Large intestine (tissue), 3 donors: ENCODE measurements at regions not wholly inside any gene's neighbourhood (a gene's known extent, or its start where the extent isn't known, plus 50 kb on each side); places are given as distances from the start of the nearest gene placed in this dataset.
"Not testable (repeated sequence)": the region's sequence is repeated elsewhere in the genome, so short reads cannot be mapped to it uniquely, and the experiment has no call there.

ENCODE experiments used
- DNase-seq, 2 donors: peaks; one replicate each; pipeline versions ENCODE4 v3.0.0 to v3.0.0-alpha.2; 2013
- H3K27ac ChIP-seq: one replicate; pipeline ENCODE4 v1.5.1; 2013; ENCODE audit warnings: low read length
- H3K27me3 ChIP-seq: 2 replicates; pipeline ENCODE4 v1.6.1; 2013; ENCODE audit warnings: low read length; ENCODE audit not compliant: control insufficient read depth, insufficient read depth
- H3K36me3 ChIP-seq: 2 replicates; pipeline ENCODE4 v1.6.1; 2013; ENCODE audit warnings: low read length; ENCODE audit not compliant: control insufficient read depth, insufficient read depth
- H3K4me1 ChIP-seq: one replicate; pipeline ENCODE4 v1.6.1; 2013; ENCODE audit warnings: low read length; ENCODE audit not compliant: control insufficient read depth, insufficient read depth
- H3K4me3 ChIP-seq: one replicate; pipeline ENCODE4 v1.5.1; 2013; ENCODE audit warnings: low read length
- H3K9me3 ChIP-seq: one replicate; pipeline ENCODE4 v1.6.1; 2013; ENCODE audit warnings: mild to moderate bottlenecking, low read depth, low read length, moderate library complexity; ENCODE audit not compliant: control insufficient read depth
- WGBS: methylation state at CpG from one replicate; pipeline ENCODE4 v1.1.5; 2013; ENCODE audit warnings: low lambda C conversion rate; ENCODE audit not compliant: insufficient coverage; 5-methylcytosine and 5-hydroxymethylcytosine counted together

DNA sequence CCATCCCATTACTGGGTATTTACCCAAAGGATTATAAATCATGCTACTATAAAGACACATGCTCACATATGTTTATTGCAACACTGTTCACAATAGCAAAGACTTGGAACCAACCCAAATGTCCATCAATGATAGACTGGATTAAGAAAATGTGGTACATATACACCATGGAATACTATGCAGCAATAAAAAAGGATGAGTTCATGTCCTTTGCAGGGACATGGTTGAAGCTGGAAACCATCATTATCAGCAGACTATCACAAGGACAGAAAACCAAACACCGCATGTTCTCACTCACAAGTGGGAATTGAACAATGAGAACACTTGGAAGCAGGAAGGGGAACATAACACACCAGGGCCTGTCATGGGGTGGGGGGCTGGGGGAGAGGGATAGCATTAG lies 249.6 kb upstream of the RASGRP1 start:
- WGBS, result no CpG with 5 or more reads among the region's 1 CpG

DNA sequence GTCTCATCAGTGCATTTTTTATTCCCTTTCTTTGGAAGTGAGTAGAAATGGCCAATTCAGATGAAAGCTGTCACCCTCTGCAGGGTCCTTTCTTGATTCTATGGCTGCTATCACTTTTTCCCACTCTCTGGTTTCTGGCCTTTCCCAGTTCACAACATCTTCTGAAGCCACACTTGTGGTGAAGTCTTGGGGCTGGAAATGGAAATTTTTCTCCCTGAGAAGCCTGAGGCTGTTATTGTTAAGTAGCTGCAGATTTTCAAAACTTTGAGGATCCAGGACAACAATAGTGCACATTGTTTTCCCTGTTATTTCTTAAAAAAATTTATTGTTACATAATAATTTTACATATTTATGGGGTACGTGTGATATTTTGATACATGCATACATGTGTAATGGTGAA lies 250.3 kb upstream of the RASGRP1 start:
- no peaks in the 10 kb centered on the region for H3K36me3 ChIP-seq
- H3K9me3 ChIP-seq, result no peaks in the 10 kb centered on the region
- DNase-seq, result no peak
- H3K27me3 ChIP-seq, result no peaks in the 10 kb centered on the region
- no peaks in the 10 kb centered on the region for H3K4me1 ChIP-seq
- no peak overlapping the region for H3K27ac ChIP-seq
- H3K4me3 ChIP-seq, result no peak overlapping the region
- WGBS, result no CpG with 5 or more reads among the region's 1 CpG

More for the DNA sequence above, 249.6 kb upstream of the RASGRP1 start:
- H3K9me3 ChIP-seq, H3K36me3 ChIP-seq, H3K27ac ChIP-seq, H3K27me3 ChIP-seq, H3K4me1 ChIP-seq, H3K4me3 ChIP-seq, DNase-seq: not testable (repeated sequence)

DNA sequence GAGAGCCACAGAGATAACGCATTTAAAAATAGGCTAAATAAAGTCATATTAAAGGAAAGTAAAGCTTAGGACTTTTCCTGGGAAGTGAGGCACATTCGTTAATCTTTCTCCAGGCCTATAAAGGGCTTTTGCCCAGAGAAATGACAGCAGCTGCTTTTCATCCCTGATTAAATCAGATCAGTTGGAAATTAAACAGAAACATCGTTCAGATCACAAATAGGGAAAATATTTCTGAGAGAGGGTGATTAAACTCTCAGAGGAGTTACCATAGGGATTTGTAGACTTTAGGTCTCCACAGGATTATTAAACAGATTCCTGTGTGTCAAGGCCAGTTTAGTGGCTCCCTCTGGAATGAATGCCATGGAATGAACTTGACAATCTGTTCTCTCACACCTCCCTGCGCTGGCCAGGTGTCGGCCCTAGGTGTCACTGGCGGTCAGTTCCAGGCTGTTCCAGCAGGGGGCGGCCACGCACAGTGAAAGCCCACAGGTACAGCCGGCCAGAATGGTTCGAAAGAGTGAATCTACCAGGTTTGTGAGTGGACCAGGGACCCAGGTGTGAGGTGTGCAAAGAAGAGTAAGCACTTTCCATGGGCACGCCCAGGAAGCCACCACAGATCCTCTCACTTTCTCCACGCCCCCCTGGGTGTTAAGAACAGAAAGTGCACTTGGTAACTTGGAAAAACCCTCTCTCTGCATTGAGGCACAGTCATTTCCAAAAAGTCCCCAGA lies 253.0 kb upstream of the RASGRP1 start:
- Histone ChIP-seq H3K4me1 (no peaks in the 10 kb centered on the region), H3K27ac (no peak overlapping the region), H3K27me3 (no peaks in the 10 kb centered on the region), H3K9me3 (no peaks in the 10 kb centered on the region), H3K4me3 (no peak overlapping the region), H3K36me3 (no peaks in the 10 kb centered on the region)
- peak; percentile 67 to 74 for DNase-seq
- 43% methylated on average over 3 of the region's 12 CpGs for WGBS

DNA sequence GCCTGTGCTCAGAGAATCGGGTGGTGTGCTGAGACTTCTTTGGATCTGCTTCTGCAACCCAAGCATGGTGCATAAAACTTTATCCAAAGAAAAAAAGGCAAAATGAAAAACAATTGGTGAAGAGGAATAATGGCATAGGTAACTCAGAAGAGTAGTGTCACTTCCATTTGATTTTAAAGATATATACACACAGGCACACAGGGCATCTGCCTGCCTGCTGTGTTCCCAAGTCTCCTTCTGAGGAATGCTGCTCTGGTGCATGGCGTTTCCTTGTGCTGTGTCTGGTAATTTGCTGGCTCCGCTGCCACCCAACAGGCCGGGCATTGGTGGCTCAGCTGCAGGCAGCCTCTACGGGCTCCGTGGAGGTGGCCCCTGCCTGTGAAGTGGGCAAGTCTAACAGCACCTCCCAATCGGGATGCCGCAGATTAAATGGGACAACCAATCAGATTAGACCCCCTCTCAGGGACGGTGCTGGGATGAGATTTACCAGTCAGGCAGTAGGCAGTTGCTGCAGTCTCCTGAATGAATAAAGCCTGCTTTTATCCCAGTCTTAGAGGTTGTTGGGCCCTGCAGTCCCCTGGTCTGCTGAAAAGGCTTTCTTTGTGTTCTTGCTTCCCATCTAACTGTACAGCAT lies 253.7 kb upstream of the RASGRP1 start:
- H3K27ac ChIP-seq, result no peak overlapping the region
- no CpG with 5 or more reads among the region's 9 CpGs for WGBS
- H3K4me1 ChIP-seq, result no peaks in the 10 kb centered on the region
- H3K27me3 ChIP-seq, result no peaks in the 10 kb centered on the region
- no peak overlapping the region for H3K4me3 ChIP-seq
- no peaks in the 10 kb centered on the region for H3K9me3 ChIP-seq
- no peaks in the 10 kb centered on the region for H3K36me3 ChIP-seq
- DNase-seq, result no peak

DNA sequence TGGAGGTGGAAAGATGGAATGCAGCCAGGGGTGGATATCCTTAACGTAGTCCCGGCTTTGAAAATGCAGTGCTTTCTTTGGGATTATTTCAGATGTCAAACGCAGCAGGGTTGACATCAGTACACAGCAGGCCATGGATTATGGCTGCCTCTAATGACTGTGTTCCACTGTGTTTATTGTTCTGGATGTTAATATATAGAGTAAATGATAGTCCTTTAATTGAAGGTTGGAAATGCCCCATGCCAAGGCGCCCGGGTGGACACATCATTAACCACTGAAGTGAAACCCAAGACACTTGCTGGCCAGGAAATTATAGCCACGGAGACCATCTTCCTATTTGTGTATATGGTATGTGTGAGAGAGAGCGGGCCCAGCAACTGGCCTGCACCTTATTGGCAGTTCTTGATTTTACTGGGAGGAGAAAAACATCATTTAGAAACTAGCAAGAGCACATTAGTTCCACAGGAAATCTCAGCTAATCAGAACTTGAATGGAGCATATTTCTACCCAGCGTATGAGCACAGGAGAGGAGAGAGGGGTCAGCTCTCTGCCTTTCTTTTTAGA lies 254.9 kb upstream of the RASGRP1 start:
- H3K4me1 ChIP-seq, result no peaks in the 10 kb centered on the region
- WGBS, result no CpG with 5 or more reads among the region's 8 CpGs
- H3K27me3 ChIP-seq, result peaks cover under 1% of the 10 kb centered on the region
- H3K9me3 ChIP-seq, result no peaks in the 10 kb centered on the region
- H3K4me3 ChIP-seq, result no peak overlapping the region
- H3K36me3 ChIP-seq, result no peaks in the 10 kb centered on the region
- H3K27ac ChIP-seq, result no peak overlapping the region
- DNase-seq, result no peak

DNA sequence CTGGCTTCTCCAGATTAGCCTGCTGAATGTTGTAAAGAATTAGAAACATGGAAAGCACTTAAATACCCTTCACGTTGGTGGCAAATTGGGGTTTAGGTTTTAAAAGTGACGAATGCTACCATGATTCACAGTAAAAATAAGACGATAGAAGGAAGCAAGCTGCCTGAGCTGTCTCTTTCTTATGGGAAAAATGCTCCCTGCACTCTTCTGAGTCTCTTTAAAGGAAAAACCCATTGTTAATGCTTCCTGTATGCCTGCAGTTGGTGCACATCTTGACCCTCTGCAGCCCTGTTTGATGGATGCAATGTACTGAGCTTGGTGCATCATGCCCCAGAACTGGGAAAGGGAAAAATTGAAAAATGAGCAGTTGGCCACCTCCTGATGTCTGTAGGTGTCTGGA lies 258.6 kb upstream of the RASGRP1 start:
- no CpG with 5 or more reads among the region's 3 CpGs for WGBS
- DNase-seq, result no peak
- Histone ChIP-seq H3K4me3 (no peak overlapping the region), H3K9me3 (no peaks in the 10 kb centered on the region), H3K27ac (no peak overlapping the region), H3K36me3 (no peaks in the 10 kb centered on the region), H3K4me1 (no peaks in the 10 kb centered on the region), H3K27me3 (peaks cover 3% of the 10 kb centered on the region)

DNA sequence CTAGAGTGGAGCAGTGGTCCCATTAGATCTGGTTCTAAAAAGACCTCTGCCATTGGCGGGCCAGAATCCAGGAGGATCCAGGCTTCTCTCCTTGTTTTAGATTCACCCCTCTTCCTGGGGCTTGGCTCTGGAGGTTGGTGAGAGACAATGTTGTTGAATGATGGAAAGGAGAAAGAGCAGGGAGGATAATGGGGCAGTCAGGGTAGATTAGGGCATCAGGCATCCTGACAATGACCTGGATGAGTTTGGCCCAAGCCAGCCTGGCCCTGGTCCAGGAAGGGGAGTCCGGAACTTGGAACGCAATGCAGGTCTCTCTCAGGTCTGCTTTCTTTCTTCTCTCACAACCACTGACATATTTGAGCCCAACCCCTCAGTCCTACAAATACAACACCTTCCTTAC lies 260.1 kb upstream of the RASGRP1 start:
- H3K9me3 ChIP-seq, result no peaks in the 10 kb centered on the region
- peaks cover 3% of the 10 kb centered on the region for H3K27me3 ChIP-seq
- no peak for DNase-seq
- no peak overlapping the region for H3K27ac ChIP-seq
- H3K4me1 ChIP-seq, result no peaks in the 10 kb centered on the region
- no CpG with 5 or more reads among the region's 3 CpGs for WGBS
- no peaks in the 10 kb centered on the region for H3K36me3 ChIP-seq
- H3K4me3 ChIP-seq, result no peak overlapping the region

DNA sequence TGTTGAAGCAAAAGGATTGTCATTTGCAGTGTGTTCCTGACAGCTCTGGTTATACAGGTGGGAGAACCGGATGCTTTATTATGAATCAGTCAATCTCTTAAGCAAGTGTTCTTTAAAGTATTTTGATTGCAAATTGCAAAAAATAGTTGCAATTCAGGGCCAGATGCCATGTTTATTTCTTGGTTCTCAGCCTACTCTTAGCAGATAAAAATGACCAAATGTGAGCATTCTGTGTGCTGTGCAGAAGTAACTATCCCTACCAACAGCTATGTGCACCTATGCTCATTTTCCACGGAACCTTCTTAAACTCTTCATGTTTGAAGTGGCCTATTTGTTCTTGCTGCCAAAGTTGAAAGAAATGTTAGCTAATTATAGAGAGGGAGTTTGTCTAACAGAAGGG lies 262.3 kb upstream of the RASGRP1 start:
- Histone ChIP-seq H3K27ac (no peak overlapping the region), H3K9me3 (no peaks in the 10 kb centered on the region), H3K4me1 (no peaks in the 10 kb centered on the region), H3K27me3 (peaks cover 3% of the 10 kb centered on the region), H3K36me3 (no peaks in the 10 kb centered on the region), H3K4me3 (no peak overlapping the region)
- 100% methylated on average over 1 of the region's 2 CpGs for WGBS
- no peak for DNase-seq

DNA sequence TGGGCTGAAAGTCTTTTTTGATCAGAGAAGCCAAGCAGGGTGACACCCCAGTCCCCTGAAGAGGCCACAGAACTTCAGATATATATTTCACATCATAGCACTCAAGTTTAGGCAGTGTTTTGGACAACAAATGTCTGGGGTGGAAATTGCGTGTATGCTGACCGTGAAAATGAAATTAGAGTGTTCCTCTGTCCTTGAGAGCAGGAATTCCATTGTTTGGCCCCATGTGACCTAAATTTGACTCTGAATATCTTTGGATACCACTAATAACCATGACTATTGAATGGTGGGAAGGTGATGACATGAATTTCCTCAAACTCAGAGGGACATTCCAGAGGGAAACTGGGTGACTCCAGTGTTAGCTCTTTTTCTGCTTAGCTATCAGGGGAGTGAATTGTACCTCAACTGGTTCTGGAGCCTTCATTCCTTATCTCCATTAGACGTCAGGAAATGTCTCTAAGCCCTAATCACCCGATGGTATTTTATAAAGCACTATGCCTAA lies 263.5 kb upstream of the RASGRP1 start:
- Histone ChIP-seq H3K4me1 (no peaks in the 10 kb centered on the region), H3K9me3 (no peaks in the 10 kb centered on the region), H3K4me3 (no peak overlapping the region), H3K36me3 (no peaks in the 10 kb centered on the region), H3K27me3 (peaks cover 3% of the 10 kb centered on the region), H3K27ac (no peak overlapping the region)
- no CpG with 5 or more reads among the region's 4 CpGs for WGBS
- DNase-seq, result no peak

DNA sequence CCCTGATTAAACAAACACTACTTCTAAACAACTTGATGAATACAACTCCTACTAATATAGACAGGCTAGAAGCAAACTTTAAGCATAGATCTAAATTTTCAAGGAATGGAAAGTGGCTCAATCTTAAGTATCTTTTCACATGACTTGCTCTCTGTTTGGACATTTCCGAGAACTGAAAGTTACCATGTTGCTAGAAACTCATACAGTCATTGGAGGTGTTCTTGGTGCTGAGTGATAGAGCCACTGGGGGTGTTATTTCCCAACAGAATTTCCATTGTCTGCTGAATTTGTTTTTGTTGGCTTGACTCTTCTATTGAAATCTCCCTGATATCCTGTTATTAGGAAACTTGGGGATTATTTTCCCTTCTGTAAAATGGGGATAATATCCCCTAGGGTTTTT lies 264.5 kb upstream of the RASGRP1 start:
- no peak overlapping the region for H3K4me3 ChIP-seq
- no peak overlapping the region for H3K27ac ChIP-seq
- no peak for DNase-seq
- H3K9me3 ChIP-seq, result no peaks in the 10 kb centered on the region
- WGBS, result 100% methylated on average over 1 of the region's 1 CpG
- H3K4me1 ChIP-seq, result no peaks in the 10 kb centered on the region
- H3K27me3 ChIP-seq, result peaks cover 3% of the 10 kb centered on the region
- no peaks in the 10 kb centered on the region for H3K36me3 ChIP-seq
